HFFc6 (cell line): ENCODE measurements at regions not wholly inside any gene's neighbourhood (a gene's known extent, or its start where the extent isn't known, plus 50 kb on each side); places are given as distances from the start of the nearest gene placed in this dataset.

ENCODE experiments used
- DNase-seq: peaks from one replicate; pipeline ENCODE4 v3.0.0-alpha.2; 2018
- H3K27ac Mint-ChIP-seq: 2 replicates; pipeline ENCODE4 v1.8.0; 2020; ENCODE audit warnings: mild to moderate bottlenecking, mixed read lengths
- H3K27me3 Mint-ChIP-seq: 2 replicates; pipeline ENCODE4 v1.8.0; 2021; ENCODE audit warnings: mild to moderate bottlenecking, moderate library complexity, mixed read lengths; ENCODE audit not compliant: insufficient read depth
- H3K36me3 Mint-ChIP-seq: 2 replicates; pipeline ENCODE4 v1.8.0; 2021; ENCODE audit warnings: low read depth, mixed read lengths
- H3K4me1 Mint-ChIP-seq: 2 replicates; pipeline ENCODE4 v1.8.0; 2020; ENCODE audit warnings: low read depth, mixed read lengths
- H3K4me3 Mint-ChIP-seq: 2 replicates; pipeline ENCODE4 v1.8.0; 2020; ENCODE audit warnings: mild to moderate bottlenecking, moderate library complexity, mixed read lengths
- H3K9me3 Mint-ChIP-seq: 2 replicates; pipeline ENCODE4 v1.8.0; 2020; ENCODE audit warnings: mild to moderate bottlenecking, mixed read lengths
- TF ChIP-seq, protein P1 (sequence below): fragments of 200-600 bp; sonication (generic); IDR thresholded peaks from 2 replicates; pipeline ENCODE4 v1.5.0; 2021; ENCODE audit warnings: antibody characterized with exemption, mild to moderate bottlenecking

DNA sequence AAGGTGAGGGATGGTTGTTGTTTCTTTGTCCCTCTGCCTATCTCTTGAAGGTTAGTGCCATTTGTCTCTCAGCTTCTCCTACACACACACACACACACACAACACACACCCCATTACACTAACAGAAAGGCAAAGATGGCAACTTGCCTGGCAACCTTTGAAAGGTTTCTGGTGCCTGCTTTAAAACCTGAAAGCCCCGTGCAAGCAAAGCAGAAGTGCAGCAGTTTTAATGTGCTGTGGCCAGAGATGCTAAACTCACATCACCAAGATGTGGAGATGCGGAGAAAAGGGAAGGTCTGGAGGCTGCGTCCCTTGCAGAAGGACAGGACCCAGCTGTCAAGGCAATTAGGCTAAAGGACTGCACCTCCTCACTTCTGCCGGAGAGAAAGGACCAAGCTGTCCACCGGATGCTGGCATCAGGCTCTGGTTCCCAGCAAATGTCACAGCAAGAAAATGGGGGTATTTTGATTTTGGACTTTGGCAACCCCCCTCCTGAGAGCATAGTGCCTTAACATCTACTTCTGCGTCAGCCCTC, 196.4 kb downstream of the ARL4C start:
- H3K27ac Mint-ChIP-seq = no peak overlapping the region
- no peaks in the 10 kb centered on the region for H3K36me3 Mint-ChIP-seq
- no peak overlapping the region for H3K4me3 Mint-ChIP-seq
- no peaks in the 10 kb centered on the region for H3K9me3 Mint-ChIP-seq
- DNase-seq = no peak
- H3K4me1 Mint-ChIP-seq = peaks cover 24% of the 10 kb centered on the region
- TF ChIP-seq, protein P1, sequence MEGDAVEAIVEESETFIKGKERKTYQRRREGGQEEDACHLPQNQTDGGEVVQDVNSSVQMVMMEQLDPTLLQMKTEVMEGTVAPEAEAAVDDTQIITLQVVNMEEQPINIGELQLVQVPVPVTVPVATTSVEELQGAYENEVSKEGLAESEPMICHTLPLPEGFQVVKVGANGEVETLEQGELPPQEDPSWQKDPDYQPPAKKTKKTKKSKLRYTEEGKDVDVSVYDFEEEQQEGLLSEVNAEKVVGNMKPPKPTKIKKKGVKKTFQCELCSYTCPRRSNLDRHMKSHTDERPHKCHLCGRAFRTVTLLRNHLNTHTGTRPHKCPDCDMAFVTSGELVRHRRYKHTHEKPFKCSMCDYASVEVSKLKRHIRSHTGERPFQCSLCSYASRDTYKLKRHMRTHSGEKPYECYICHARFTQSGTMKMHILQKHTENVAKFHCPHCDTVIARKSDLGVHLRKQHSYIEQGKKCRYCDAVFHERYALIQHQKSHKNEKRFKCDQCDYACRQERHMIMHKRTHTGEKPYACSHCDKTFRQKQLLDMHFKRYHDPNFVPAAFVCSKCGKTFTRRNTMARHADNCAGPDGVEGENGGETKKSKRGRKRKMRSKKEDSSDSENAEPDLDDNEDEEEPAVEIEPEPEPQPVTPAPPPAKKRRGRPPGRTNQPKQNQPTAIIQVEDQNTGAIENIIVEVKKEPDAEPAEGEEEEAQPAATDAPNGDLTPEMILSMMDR = no peak
- H3K27me3 Mint-ChIP-seq = peaks cover 7% of the 10 kb centered on the region

DNA sequence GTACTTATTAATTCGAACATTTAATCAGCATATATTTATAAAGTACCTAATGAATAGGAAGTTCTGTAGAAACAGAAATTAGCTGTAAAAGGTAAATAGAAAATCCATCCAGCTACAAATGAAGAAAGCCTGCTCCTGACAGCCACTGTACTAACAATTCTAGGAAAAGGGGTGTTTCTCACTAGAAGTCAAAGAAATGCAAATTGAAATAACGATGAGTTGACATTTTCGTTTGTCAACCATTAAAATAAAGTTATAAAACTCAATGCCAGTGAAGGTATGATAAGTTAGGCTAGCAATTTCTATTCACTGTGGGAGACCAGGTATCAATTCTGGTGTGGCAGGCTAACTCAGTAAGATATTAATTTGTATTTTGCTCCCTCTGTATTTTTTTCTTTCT, 198.0 kb downstream of the ARL4C start:
- Mint-ChIP-seq H3K27me3 (peaks cover 7% of the 10 kb centered on the region), H3K27ac (no peak overlapping the region)
- TF ChIP-seq, protein P1 = no peak

DNA sequence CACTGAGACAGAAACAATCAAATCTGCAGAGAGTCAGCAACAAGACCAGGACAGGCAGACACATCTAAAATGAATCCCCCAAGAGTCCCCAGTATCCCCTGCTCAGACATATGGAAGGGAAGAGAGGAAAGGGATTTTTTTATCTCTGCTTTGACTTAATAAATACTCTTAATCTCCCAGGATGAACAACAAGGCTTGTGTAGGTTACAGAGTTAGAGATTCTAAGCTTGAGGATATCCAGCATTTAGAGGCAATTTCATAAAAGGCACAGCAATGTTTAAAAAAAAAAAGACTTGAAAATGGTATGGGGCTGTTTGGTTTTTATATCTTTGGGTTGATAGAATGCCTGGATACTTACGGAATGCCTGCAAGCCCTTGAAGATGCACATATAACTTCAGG, 199.9 kb downstream of the ARL4C start:
- Mint-ChIP-seq H3K36me3 (no peaks in the 10 kb centered on the region), H3K9me3 (no peaks in the 10 kb centered on the region), H3K4me1 (peaks cover 14% of the 10 kb centered on the region), H3K4me3 (no peak overlapping the region), H3K27me3 (peaks cover 3% of the 10 kb centered on the region), H3K27ac (no peak overlapping the region)
- TF ChIP-seq, protein P1 = no peak
- no peak for DNase-seq

More for the DNA sequence above, 198.0 kb downstream of the ARL4C start:
- no peak for DNase-seq
- no peaks in the 10 kb centered on the region for H3K36me3 Mint-ChIP-seq
- peaks cover 11% of the 10 kb centered on the region; the same call in 1 of the 2 replicates for H3K4me1 Mint-ChIP-seq
- H3K4me3 Mint-ChIP-seq = no peak overlapping the region
- no peaks in the 10 kb centered on the region for H3K9me3 Mint-ChIP-seq

DNA sequence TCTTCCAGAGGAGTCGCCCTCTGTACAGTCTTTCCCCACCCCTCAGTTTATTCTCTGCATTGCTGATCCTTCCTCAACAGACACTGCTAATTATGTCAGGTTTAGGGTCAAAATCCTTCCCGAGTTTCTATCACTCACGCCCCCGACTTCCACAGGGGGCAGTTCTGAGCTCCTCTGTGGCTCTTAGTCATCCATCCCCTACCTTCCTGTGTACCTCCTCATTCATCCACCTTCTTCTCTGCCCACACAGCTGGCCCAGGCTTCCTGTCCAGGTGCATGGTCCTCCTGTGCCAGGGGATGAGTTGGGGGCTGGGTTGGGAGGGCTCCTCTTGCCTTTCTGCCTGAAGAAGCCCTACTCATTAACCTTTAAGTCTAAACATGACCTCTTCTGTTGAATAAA, 202.9 kb downstream of the ARL4C start:
- Mint-ChIP-seq H3K36me3 (no peaks in the 10 kb centered on the region), H3K27ac (no peak overlapping the region)
- DNase-seq = no peak

DNA sequence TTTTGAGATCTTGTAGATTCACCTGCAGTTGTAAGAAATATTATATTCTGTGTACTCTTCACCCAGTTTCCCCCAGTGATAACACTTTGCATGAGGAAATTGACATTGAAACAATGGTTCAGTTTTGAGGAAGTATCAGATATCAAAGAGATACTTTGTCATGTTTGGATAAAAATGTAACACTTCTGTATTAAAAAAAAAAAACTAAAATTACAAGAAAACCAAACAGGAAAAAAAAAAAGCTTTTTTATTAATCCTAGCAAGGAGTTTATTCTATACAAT, 204.0 kb downstream of the ARL4C start:
- H3K4me1 Mint-ChIP-seq = peaks cover 33% of the 10 kb centered on the region
- H3K4me3 Mint-ChIP-seq = no peak overlapping the region
- H3K27ac Mint-ChIP-seq = no peak overlapping the region
- H3K27me3 Mint-ChIP-seq = no peaks in the 10 kb centered on the region; the same call in none of the 2 replicates
- H3K36me3 Mint-ChIP-seq = no peaks in the 10 kb centered on the region
- DNase-seq = no peak
- H3K9me3 Mint-ChIP-seq = no peaks in the 10 kb centered on the region
- TF ChIP-seq, protein P1 = no peak

More for the DNA sequence above, 202.9 kb downstream of the ARL4C start:
- no peaks in the 10 kb centered on the region; the same call in none of the 2 replicates for H3K27me3 Mint-ChIP-seq
- H3K4me1 Mint-ChIP-seq = peaks cover 33% of the 10 kb centered on the region
- H3K4me3 Mint-ChIP-seq = no peak overlapping the region
- no peaks in the 10 kb centered on the region for H3K9me3 Mint-ChIP-seq
- TF ChIP-seq, protein P1 = no peak
